A673 (cell line): ENCODE measurements at regions not wholly inside any gene's neighbourhood (a gene's known extent, or its start where the extent isn't known, plus 50 kb on each side); places are given as distances from the start of the nearest gene placed in this dataset.

Source experiments
- BruUV-seq: library from RNA; stranded (reverse); fragments of 400-500 nt; replicated peaks from 2 replicates; lab custom pipeline; 2021; lab: Mats Ljungman, UMichigan
- CTCF ChIA-PET: fragments of 300-600 bp; sonication (Branson Sonifier 250); formaldehyde crosslinking; loops from one replicate; lab custom pipeline; 2022; ENCODE audit warnings: antibody characterized with exemption; lab: Charles Lee
- POLR2A ChIA-PET: fragments of 300-600 bp; sonication (Branson Sonifier 250); formaldehyde crosslinking; loops from one replicate; lab custom pipeline; 2022; ENCODE audit warnings: antibody characterized with exemption; ENCODE audit not compliant: low non-redundant PET; lab: Charles Lee
- DNase-seq: peaks from one replicate; pipeline ENCODE4 v3.0.0-alpha.2; 2015; ENCODE audit warnings: low spot score
- H3K27ac ChIP-seq: fragments of 200-600 bp; sonication (generic); 2 replicates; pipeline ENCODE4 v1.5.1; 2016; ENCODE audit warnings: mixed run types, low read depth, mild to moderate bottlenecking, mixed read lengths, antibody characterized with exemption, low read length; ENCODE audit not compliant: poor library complexity, severe bottlenecking
- H3K27me3 ChIP-seq: fragments of 200-600 bp; sonication (generic); replicated peaks from 2 replicates; pipeline ENCODE4 v1.6.1; 2017; ENCODE audit warnings: mixed run types, low read depth, mild to moderate bottlenecking, mixed read lengths, antibody characterized with exemption, low read length; ENCODE audit not compliant: insufficient read depth, poor library complexity
- H3K36me3 ChIP-seq: fragments of 200-600 bp; sonication (generic); 2 replicates; pipeline ENCODE4 v1.6.1; 2016; ENCODE audit warnings: mixed run types, mild to moderate bottlenecking, mixed read lengths, antibody characterized with exemption, low read length; ENCODE audit not compliant: insufficient read depth, poor library complexity, severe bottlenecking
- H3K4me1 ChIP-seq: fragments of 200-600 bp; sonication (generic); 2 replicates; pipeline ENCODE4 v1.6.1; 2017; ENCODE audit warnings: mixed run types, mild to moderate bottlenecking, mixed read lengths, antibody characterized with exemption, low read length; ENCODE audit not compliant: insufficient read depth, poor library complexity, severe bottlenecking
- H3K4me3 ChIP-seq: fragments of 200-600 bp; sonication (generic); 2 replicates; pipeline ENCODE4 v1.5.1; 2016; ENCODE audit warnings: low read depth, mixed run types, mild to moderate bottlenecking, mixed read lengths, low read length; ENCODE audit not compliant: poor library complexity, severe bottlenecking
- H3K9me3 ChIP-seq: fragments of 200-600 bp; sonication (generic); 2 replicates; pipeline ENCODE4 v1.6.1; 2016; ENCODE audit warnings: mixed run types, low read depth, mild to moderate bottlenecking, mixed read lengths, antibody characterized with exemption, low read length; ENCODE audit not compliant: poor library complexity, severe bottlenecking
- CTCF ChIP-seq: fragments of 300-800, 200-600 bp; sonication (generic); conservative IDR thresholded peaks from 2 replicates; pipeline ENCODE4 v1.5.1; 2017; ENCODE audit warnings: low read depth, mild to moderate bottlenecking, antibody characterized with exemption, low read length, moderate library complexity, mixed read lengths
- EZH2 ChIP-seq: fragments of 200-600 bp; sonication (generic); IDR thresholded peaks from 2 replicates; pipeline ENCODE4 v1.6.1; 2017; ENCODE audit warnings: borderline replicate concordance, low read depth, mild to moderate bottlenecking, mixed read lengths, antibody characterized with exemption, low read length; ENCODE audit not compliant: poor library complexity, severe bottlenecking
- intact Hi-C: fragments of 100-400 bp; cut with micrococcal nuclease; formaldehyde crosslinking; loops from one replicate; pipeline ENCODE4 v1.10.0; 2022; ENCODE audit not compliant: unreplicated experiment

GRCh38 chr14:81584495-81584894, 50.8 kb upstream of the SEL1L start:
- CTCF ChIA-PET = no interaction called here
- Histone ChIP-seq H3K36me3 (no peaks in the 10 kb centered on the region), H3K4me3 (no peak overlapping the region), H3K27ac (no peak overlapping the region), H3K9me3 (no peaks in the 10 kb centered on the region), H3K4me1 (no peaks in the 10 kb centered on the region), H3K27me3 (no peaks in the 10 kb centered on the region)
- TF ChIP-seq CTCF (no peak), EZH2 (no peak)
- no peak for DNase-seq
- intact Hi-C loops = no loop called here
- no TSS peak for BruUV-seq
- POLR2A ChIA-PET = no interaction called here

DNA sequence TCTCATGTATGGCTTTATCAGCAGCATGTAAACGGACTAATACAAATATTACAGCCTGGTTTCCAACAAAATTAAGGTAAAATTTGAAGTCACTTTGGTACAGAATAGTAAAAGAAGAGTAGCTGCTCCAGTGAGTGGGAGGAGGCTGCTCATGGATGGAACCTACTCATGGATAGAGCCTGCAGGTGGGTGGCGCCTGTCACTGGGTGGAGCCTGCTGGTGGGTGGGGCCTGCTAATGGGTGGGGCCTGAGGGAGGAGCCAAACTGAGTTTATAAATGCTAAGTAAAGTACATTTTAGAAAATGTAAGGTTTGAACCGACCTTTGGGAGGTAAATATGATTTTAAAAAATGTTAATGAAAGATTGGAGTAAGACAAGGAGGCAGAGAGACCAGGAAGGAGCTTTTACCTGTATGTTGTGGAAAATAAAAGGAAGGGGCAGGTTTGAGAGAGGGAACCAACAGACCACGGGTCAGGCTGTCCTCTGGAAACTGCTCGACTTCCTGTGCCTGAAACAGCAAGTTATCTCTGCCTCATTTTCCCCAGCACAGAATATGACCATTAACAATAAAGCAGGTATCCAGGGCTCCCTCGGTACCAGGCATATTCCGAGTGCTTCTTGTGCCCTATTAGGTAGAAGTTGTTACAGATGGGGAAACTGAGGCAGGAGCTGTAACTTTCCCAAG, 55.9 kb upstream of the SEL1L start:
- ChIA-PET CTCF (no interaction called here), POLR2A (no interaction called here)
- BruUV-seq = no TSS peak
- Histone ChIP-seq H3K36me3 (no peaks in the 10 kb centered on the region), H3K4me3 (no peak overlapping the region), H3K27ac (no peak overlapping the region), H3K27me3 (no peaks in the 10 kb centered on the region), H3K4me1 (no peaks in the 10 kb centered on the region), H3K9me3 (no peaks in the 10 kb centered on the region)
- TF ChIP-seq EZH2 (no peak), CTCF (no peak)
- DNase-seq = no peak
- intact Hi-C loops = no loop called here

DNA sequence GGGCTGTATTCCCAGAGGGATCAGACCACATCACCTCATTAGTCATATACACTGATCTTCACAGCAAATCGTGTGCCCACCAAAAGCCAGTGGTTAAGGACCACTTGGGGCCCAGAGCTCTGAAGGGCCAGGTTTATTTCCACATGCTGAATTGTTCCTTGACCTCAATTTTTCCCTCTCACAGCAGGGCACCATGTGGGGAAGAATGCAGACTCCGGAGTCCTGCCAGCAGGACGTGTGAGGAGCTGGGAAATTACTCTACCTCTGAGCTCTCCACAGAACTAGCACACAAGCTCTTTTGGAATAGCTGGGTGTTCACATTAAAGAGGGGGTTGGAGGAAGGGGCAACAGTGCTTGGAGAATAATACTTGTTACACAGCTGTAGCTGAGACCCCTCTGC, 57.6 kb upstream of the SEL1L start:
- DNase-seq = no peak
- H3K27ac ChIP-seq = no peak overlapping the region
- CTCF ChIA-PET = no interaction called here
- H3K27me3 ChIP-seq = no peaks in the 10 kb centered on the region
- H3K9me3 ChIP-seq = no peaks in the 10 kb centered on the region
- H3K4me1 ChIP-seq = no peaks in the 10 kb centered on the region
- no peak overlapping the region for H3K4me3 ChIP-seq
- intact Hi-C loops = no loop called here
- POLR2A ChIA-PET = no interaction called here
- TF ChIP-seq CTCF = no peak
- no peak for TF ChIP-seq EZH2
- no peaks in the 10 kb centered on the region for H3K36me3 ChIP-seq
- no TSS peak for BruUV-seq
